ENCODE measurements at regions not wholly inside any gene's neighbourhood (a gene's known extent, or its start where the extent isn't known, plus 50 kb on each side); places are given as distances from the start of the nearest gene placed in this dataset.

GRCh38 chr10:29920408-29921070 is 138.8 kb downstream of the JCAD start:
- Histone ChIP-seq H3K56ac (ENCODE audit: insufficient read length, low read depth, low read length) (no peak overlapping the region), H2BK12ac (ENCODE audit: insufficient read length, low read depth, low read length) (no peak overlapping the region), H3K23me2 (ENCODE audit: insufficient read length, low read depth, low read length, poor library complexity, severe bottlenecking) (no peaks in the 10 kb centered on the region), H2BK5ac (ENCODE audit: insufficient read length, low read length) (no peak overlapping the region), H3K79me1 (ENCODE audit: insufficient read depth, low read depth, low read length, poor library complexity, severe bottlenecking) (no peaks in the 10 kb centered on the region), H4K5ac (ENCODE audit: insufficient read length, low read depth, low read length) (no peak overlapping the region), H2AK5ac (ENCODE audit: insufficient read length, low read length) (no peak overlapping the region), H2AFZ (ENCODE audit: low read length) (no peak overlapping the region), H4K8ac (replicated peaks; ENCODE audit: insufficient read length, low read depth, low read length) (no peak overlapping the region), H4K20me1 (ENCODE audit: control insufficient read depth, insufficient read depth, insufficient read length) (no peaks in the 10 kb centered on the region), H3K4ac (ENCODE audit: low read depth, low read length) (no peak overlapping the region), H3T11ph (ENCODE audit: low read length) (no peak overlapping the region), H3K9ac (ENCODE audit: extremely low read depth, insufficient read length, low read length) (no peak overlapping the region), H2BK120ac (ENCODE audit: low read depth, low read length, poor library complexity, severe bottlenecking) (no peak overlapping the region), H3K4me1 (ENCODE audit: insufficient read depth, low read length) (no peaks in the 10 kb centered on the region; the same call in 1 of the 2 replicates), H3K4me2 (ENCODE audit: insufficient read depth, insufficient read length, low read length) (no peak overlapping the region), H3K9me3 (ENCODE audit: control insufficient read depth, low read depth, low read length) (no peaks in the 10 kb centered on the region), H3K23ac (ENCODE audit: insufficient read length, low read depth, low read length) (no peak overlapping the region), H2BK15ac (ENCODE audit: low read depth, low read length) (no peak overlapping the region), H3K79me2 (ENCODE audit: insufficient read depth, low read length) (no peaks in the 10 kb centered on the region), H3K14ac (ENCODE audit: insufficient read depth, low read length) (no peak overlapping the region), H4K91ac (ENCODE audit: insufficient read length, low read depth, low read length) (no peak overlapping the region), H2BK20ac (ENCODE audit: low read depth, low read length, poor library complexity, severe bottlenecking) (no peak overlapping the region), H3K27me3 (ENCODE audit: insufficient read depth, low read length) (no peaks in the 10 kb centered on the region), H3K18ac (ENCODE audit: insufficient read length, low read depth, low read length) (no peak overlapping the region), H3K27ac (ENCODE audit: insufficient read length, low read depth, low read length) (no peak overlapping the region)
- Mint-ChIP-seq H3K27ac (no peak overlapping the region), H3K4me3 (no peak overlapping the region), H3K4me1 (peaks cover 17% of the 10 kb centered on the region in 2 experiments; a peak in 3 of 4 replicates), H3K9me3 (no peaks in the 10 kb centered on the region), H3K27me3 (ENCODE audit: low read depth) (peaks cover 19% of the 10 kb centered on the region), H3K36me3 (ENCODE audit: insufficient read depth in 1 of 3, low read depth in 3 of 3) (no peaks in the 10 kb centered on the region)
- WGBS (ENCODE audit: extremely low coverage, insufficient read length, low lambda C conversion rate), result no CpG with 5 or more reads among the region's 9 CpGs
- TF ChIP-seq CTCF (conservative IDR thresholded peaks at IDR 0.05), result no peak
- no peak for DNase-seq
